ENCODE measurements at regions not wholly inside any gene's neighbourhood (a gene's known extent, or its start where the extent isn't known, plus 50 kb on each side); places are given as distances from the start of the nearest gene placed in this dataset.

GRCh38 chr2:12918138-12918834 lies 201.6 kb downstream of the TRIB2 start (continued):
- TF ChIP-seq CTCF (IDR thresholded peaks at IDR 0.05; ENCODE audit: control extremely low read depth in 1 of 3, insufficient read depth in 1 of 3, low read depth in 1 of 3, low read length in 3 of 3) (no peak), FOSL1 (IDR thresholded peaks at IDR 0.05; ENCODE audit: insufficient read depth, low read depth, low read length) (no peak), CHD1 (IDR thresholded peaks at IDR 0.05; ENCODE audit: low read depth, low read length) (no peak), RFX5 (IDR thresholded peaks at IDR 0.05; ENCODE audit: borderline replicate concordance, low read depth, low read length) (no peak), EP300 (IDR thresholded peaks at IDR 0.05; ENCODE audit: borderline replicate concordance in 1 of 2, low read depth in 2 of 2, low read length in 2 of 2) (no peak), MAFK (IDR thresholded peaks at IDR 0.05; ENCODE audit: low read depth, low read length) (no peak), SUZ12 (IDR thresholded peaks at IDR 0.05; ENCODE audit: low read length) (no peak), CHD2 (IDR thresholded peaks at IDR 0.05; ENCODE audit: low read length) (no peak), ATF2 (IDR thresholded peaks at IDR 0.05; ENCODE audit: low read length) (no peak)

Data from H1 (cell line).